Fibroblast of lung (primary cell): ENCODE measurements at regions not wholly inside any gene's neighbourhood (a gene's known extent, or its start where the extent isn't known, plus 50 kb on each side); places are given as distances from the start of the nearest gene placed in this dataset.

Source experiments
- DNase-seq, 2 donors: peaks; one replicate each; pipeline versions ENCODE4 v3.0.0 to v3.0.0-alpha.2; 2010; ENCODE audit warnings: low read depth in 2 of 2
- H2AFZ ChIP-seq: 2 replicates; pipeline ENCODE4 v1.5.1; 2012; ENCODE audit warnings: low read length, control low read depth, inconsistent platforms
- H3K27ac ChIP-seq: 2 replicates; pipeline ENCODE4 v1.5.1; 2011; ENCODE audit warnings: low read length, control low read depth; ENCODE audit not compliant: insufficient read depth
- H3K27me3 ChIP-seq: 2 replicates; pipeline ENCODE4 v1.5.1; 2011; ENCODE audit warnings: mild to moderate bottlenecking, low read length; ENCODE audit not compliant: control insufficient read depth, insufficient read depth
- H3K36me3 ChIP-seq: 2 replicates; pipeline ENCODE4 v1.5.1; 2011; ENCODE audit warnings: low read length; ENCODE audit not compliant: control insufficient read depth, insufficient read depth
- H3K4me1 ChIP-seq: 2 replicates; pipeline ENCODE4 v1.5.1; 2011; ENCODE audit warnings: low read length; ENCODE audit not compliant: control insufficient read depth, insufficient read depth; ENCODE audit errors: extremely low read depth
- H3K4me2 ChIP-seq: 2 replicates; pipeline ENCODE4 v1.5.1; 2011; ENCODE audit warnings: low read length, control low read depth; ENCODE audit not compliant: insufficient read depth; ENCODE audit errors: extremely low read depth
- H3K4me3 ChIP-seq, 4 experiments: fragments of 200-600 bp in 1 of 4; sonication (generic) in 1 of 4; replicated peaks in 1 of 4; 2 replicates each; pipeline ENCODE4 v1.5.1; 2011 to 2016; ENCODE audit warnings: low read length in 4 of 4, low read depth in 3 of 4, mild to moderate bottlenecking in 3 of 4, control low read depth in 2 of 4, inconsistent platforms in 1 of 4, mixed read lengths in 1 of 4; ENCODE audit not compliant: insufficient read depth in 1 of 4; ENCODE audit errors: control extremely low read depth in 1 of 4
- H3K79me2 ChIP-seq: 2 replicates; pipeline ENCODE4 v1.5.1; 2012; ENCODE audit warnings: mild to moderate bottlenecking, low read length, inconsistent platforms; ENCODE audit not compliant: control insufficient read depth, insufficient read depth
- H3K9ac ChIP-seq: 2 replicates; pipeline ENCODE4 v1.5.1; 2011; ENCODE audit warnings: mild to moderate bottlenecking, low read length, control low read depth; ENCODE audit not compliant: insufficient read depth
- H3K9me3 ChIP-seq: 2 replicates; pipeline ENCODE4 v1.5.1; 2012; ENCODE audit warnings: low read depth, low read length; ENCODE audit not compliant: control insufficient read depth, insufficient read depth
- H4K20me1 ChIP-seq: 2 replicates; pipeline ENCODE4 v1.5.1; 2011; ENCODE audit warnings: low read length; ENCODE audit not compliant: control insufficient read depth, insufficient read depth; ENCODE audit errors: extremely low read depth
- EZH2 ChIP-seq: IDR thresholded peaks from 2 replicates; pipeline ENCODE4 v1.5.1; 2012; ENCODE audit warnings: low read length, control low read depth, mild to moderate bottlenecking; ENCODE audit errors: missing control alignments
- TF ChIP-seq, protein P1 (sequence below), 2 donors: IDR thresholded peaks in 1 of 2; conservative IDR thresholded peaks in 1 of 2; 1 replicate in 1 of 2; 2 replicates in 1 of 2; pipeline ENCODE4 v1.5.1; 2011 to 2012; ENCODE audit warnings: low read length in 2 of 2, control low read depth in 1 of 2, inconsistent platforms in 1 of 2, low read depth in 1 of 2, mild to moderate bottlenecking in 1 of 2

GRCh38 chrX:42456176-42456700 lies 321.7 kb downstream of the PPP1R2C start:
- Histone ChIP-seq H3K9me3 (no peaks in the 10 kb centered on the region), H3K4me1 (no peaks in the 10 kb centered on the region), H4K20me1 (no peaks in the 10 kb centered on the region), H3K4me2 (no peak overlapping the region), H3K4me3 (no peak overlapping the region), H3K27ac (no peak overlapping the region), H2AFZ (no peak overlapping the region), H3K79me2 (no peaks in the 10 kb centered on the region), H3K36me3 (no peaks in the 10 kb centered on the region), H3K9ac (no peak overlapping the region), H3K27me3 (no peaks in the 10 kb centered on the region)
- DNase-seq: no peak
- TF ChIP-seq EZH2: no peak

- TF ChIP-seq EZH2: no peak
- TF ChIP-seq, protein P1, sequence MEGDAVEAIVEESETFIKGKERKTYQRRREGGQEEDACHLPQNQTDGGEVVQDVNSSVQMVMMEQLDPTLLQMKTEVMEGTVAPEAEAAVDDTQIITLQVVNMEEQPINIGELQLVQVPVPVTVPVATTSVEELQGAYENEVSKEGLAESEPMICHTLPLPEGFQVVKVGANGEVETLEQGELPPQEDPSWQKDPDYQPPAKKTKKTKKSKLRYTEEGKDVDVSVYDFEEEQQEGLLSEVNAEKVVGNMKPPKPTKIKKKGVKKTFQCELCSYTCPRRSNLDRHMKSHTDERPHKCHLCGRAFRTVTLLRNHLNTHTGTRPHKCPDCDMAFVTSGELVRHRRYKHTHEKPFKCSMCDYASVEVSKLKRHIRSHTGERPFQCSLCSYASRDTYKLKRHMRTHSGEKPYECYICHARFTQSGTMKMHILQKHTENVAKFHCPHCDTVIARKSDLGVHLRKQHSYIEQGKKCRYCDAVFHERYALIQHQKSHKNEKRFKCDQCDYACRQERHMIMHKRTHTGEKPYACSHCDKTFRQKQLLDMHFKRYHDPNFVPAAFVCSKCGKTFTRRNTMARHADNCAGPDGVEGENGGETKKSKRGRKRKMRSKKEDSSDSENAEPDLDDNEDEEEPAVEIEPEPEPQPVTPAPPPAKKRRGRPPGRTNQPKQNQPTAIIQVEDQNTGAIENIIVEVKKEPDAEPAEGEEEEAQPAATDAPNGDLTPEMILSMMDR (conservative IDR thresholded peaks at IDR 0.05 in 1 of 2, IDR thresholded peaks at IDR 0.05 in 1 of 2; ENCODE audit: low read depth in 1 of 2, low read length in 2 of 2): no peak
- no peaks in the 10 kb centered on the region for H3K9me3 ChIP-seq
- H4K20me1 ChIP-seq: no peaks in the 10 kb centered on the region
- no peak overlapping the region for H3K9ac ChIP-seq
- DNase-seq: no peak
- H3K4me2 ChIP-seq: no peak overlapping the region
- H3K36me3 ChIP-seq: no peaks in the 10 kb centered on the region
- no peak overlapping the region for H3K27ac ChIP-seq
- no peaks in the 10 kb centered on the region for H3K27me3 ChIP-seq
- H3K4me3 ChIP-seq: no peak overlapping the region
- H3K4me1 ChIP-seq: no peaks in the 10 kb centered on the region
- H2AFZ ChIP-seq: no peak overlapping the region
- H3K79me2 ChIP-seq: no peaks in the 10 kb centered on the region
Measured at GRCh38 chrX:42450228-42450627, 327.7 kb downstream of the PPP1R2C start.

- no peaks in the 10 kb centered on the region for H4K20me1 ChIP-seq
- no peaks in the 10 kb centered on the region for H3K36me3 ChIP-seq
- no peak overlapping the region for H3K4me2 ChIP-seq
- H3K4me3 ChIP-seq: no peak overlapping the region
- no peak overlapping the region for H3K9ac ChIP-seq
- TF ChIP-seq EZH2: no peak
- TF ChIP-seq, protein P1 (conservative IDR thresholded peaks at IDR 0.05 in 1 of 2, IDR thresholded peaks at IDR 0.05 in 1 of 2; ENCODE audit: low read depth in 1 of 2, low read length in 2 of 2): no peak
- no peaks in the 10 kb centered on the region for H3K27me3 ChIP-seq
- H3K9me3 ChIP-seq: no peaks in the 10 kb centered on the region
- no peak overlapping the region for H3K27ac ChIP-seq
- DNase-seq: no peak
- H2AFZ ChIP-seq: no peak overlapping the region
- no peaks in the 10 kb centered on the region for H3K79me2 ChIP-seq
- H3K4me1 ChIP-seq: no peaks in the 10 kb centered on the region
Measured at GRCh38 chrX:42443267-42443666, 334.7 kb downstream of the PPP1R2C start.
